Vagina (tissue), 2 donors: ENCODE measurements at regions not wholly inside any gene's neighbourhood (a gene's known extent, or its start where the extent isn't known, plus 50 kb on each side); places are given as distances from the start of the nearest gene placed in this dataset.

Experiments used
- CTCF ChIP-seq, 3 experiments: fragments of 450-650 bp in 2 of 3; fragments of 200-600 bp in 1 of 3; sonication (generic) in 1 of 3; IDR thresholded peaks; one replicate each; pipeline ENCODE4 v1.5.1; 2017 to 2019; ENCODE audit warnings: antibody characterized with exemption in 3 of 3, mild to moderate bottlenecking in 2 of 3, moderate library complexity in 2 of 3
- POLR2A ChIP-seq, 2 donors: fragments of 450-650 bp; IDR thresholded peaks; one replicate each; pipeline ENCODE4 v1.6.1; 2017; ENCODE audit warnings: antibody characterized with exemption in 2 of 2, mild to moderate bottlenecking in 2 of 2, moderate library complexity in 2 of 2
- POLR2AphosphoS5 ChIP-seq, 2 donors: sonication (generic); formaldehyde crosslinking; IDR thresholded peaks; one replicate each; pipeline ENCODE4 v1.9.0; 2017; ENCODE audit warnings: antibody characterized with exemption in 2 of 2, mild to moderate bottlenecking in 2 of 2, low read depth in 1 of 2; ENCODE audit not compliant: insufficient read depth in 1 of 2

- TF ChIP-seq CTCF (IDR thresholded peaks at IDR 0.05) (no peak), POLR2A (IDR thresholded peaks at IDR 0.05) (no peak), POLR2AphosphoS5 (IDR thresholded peaks at IDR 0.05; ENCODE audit: insufficient read depth in 1 of 2, low read depth in 1 of 2) (no peak)
These were observed 77.1 kb upstream of the EPHA5 start for GRCh38 chr4:65747386-65747785.
